CD4-positive, alpha-beta T cell (primary cell): ENCODE measurements at regions not wholly inside any gene's neighbourhood (a gene's known extent, or its start where the extent isn't known, plus 50 kb on each side); places are given as distances from the start of the nearest gene placed in this dataset.
A peak's percentile ranks its signal among the peaks of the same experiment; 100 is the strongest.

ENCODE experiments used
- ATAC-seq: fragments of 200-7000 bp; cut with Tn5 transposase; one replicate; pipeline ENCODE4 v1.10.0; 2022; ENCODE audit warnings: mild to moderate bottlenecking; ENCODE audit not compliant: poor library complexity
- CTCF ChIA-PET: fragments of 350-600 bp; sonication (Branson Sonifier 250); formaldehyde crosslinking; loops from one replicate; lab custom pipeline; 2021; ENCODE audit warnings: antibody characterized with exemption, inconsistent platforms; lab: Charles Lee
- POLR2A ChIA-PET: fragments of 350-600 bp; sonication (Branson Sonifier 250); formaldehyde crosslinking; loops from one replicate; lab custom pipeline; 2021; ENCODE audit warnings: antibody characterized with exemption, inconsistent platforms; lab: Charles Lee
- DNase-seq, 14 experiments: peaks; one replicate each; pipeline ENCODE4 v3.0.0-alpha.2; 2013 to 2020; ENCODE audit warnings: mixed read lengths in 2 of 14
- H3K27ac ChIP-seq, 2 donors: one replicate each; pipeline versions ENCODE4 v1.5.1 to v1.7.0; 2013; ENCODE audit warnings: low read length in 2 of 2, low read depth in 1 of 2, mild to moderate bottlenecking in 1 of 2
- H3K27me3 ChIP-seq, 2 experiments: 1 replicate in 1 of 2; 2 replicates in 1 of 2; pipeline versions ENCODE4 v1.6.1 to v1.7.0; 2013; ENCODE audit warnings: low read length in 2 of 2, control low read depth in 1 of 2, mild to moderate bottlenecking in 1 of 2, moderate library complexity in 1 of 2; ENCODE audit not compliant: insufficient read depth in 2 of 2, control insufficient read depth in 1 of 2
- H3K36me3 ChIP-seq: one replicate; pipeline ENCODE4 v1.6.1; 2013; ENCODE audit warnings: low read length, control low read depth; ENCODE audit not compliant: insufficient read depth
- H3K4me1 ChIP-seq: one replicate; pipeline ENCODE4 v1.6.1; 2013; ENCODE audit warnings: low read length, control low read depth; ENCODE audit not compliant: insufficient read depth
- H3K4me3 ChIP-seq: one replicate; pipeline ENCODE4 v1.5.1; 2013; ENCODE audit warnings: mild to moderate bottlenecking, low read length, moderate library complexity
- H3K9me3 ChIP-seq, 2 experiments: 1 replicate in 1 of 2; 2 replicates in 1 of 2; pipeline versions ENCODE4 v1.6.1 to v1.7.0; 2013; ENCODE audit warnings: low read length in 2 of 2, mild to moderate bottlenecking in 2 of 2, control low read depth in 1 of 2, moderate library complexity in 1 of 2; ENCODE audit not compliant: control insufficient read depth in 1 of 2, insufficient read depth in 1 of 2
- H3K27ac Mint-ChIP-seq: one replicate; pipeline ENCODE4 v1.8.0; 2020; ENCODE audit warnings: mixed read lengths
- H3K27me3 Mint-ChIP-seq: one replicate; pipeline ENCODE4 v1.8.0; 2021; ENCODE audit warnings: mixed read lengths
- H3K36me3 Mint-ChIP-seq: one replicate; pipeline ENCODE4 v1.8.0; 2021; ENCODE audit warnings: low read depth, mixed read lengths
- H3K4me1 Mint-ChIP-seq: one replicate; pipeline ENCODE4 v1.8.0; 2021; ENCODE audit warnings: low read depth, mixed read lengths
- H3K4me3 Mint-ChIP-seq: one replicate; pipeline ENCODE4 v1.8.0; 2020; ENCODE audit warnings: mild to moderate bottlenecking, mixed read lengths
- H3K9me3 Mint-ChIP-seq: one replicate; pipeline ENCODE4 v1.8.0; 2020; ENCODE audit warnings: mixed read lengths
- CTCF ChIP-seq: fragments of 200-600 bp; IDR thresholded peaks from one replicate; pipeline ENCODE4 v1.8.0; 2022; ENCODE audit warnings: antibody characterized with exemption, mild to moderate bottlenecking
- intact Hi-C, 2 experiments: fragments of 100-400 bp; cut with DNase I in 1 of 2; cut with micrococcal nuclease in 1 of 2; formaldehyde crosslinking; loops; one replicate each; pipeline versions ENCODE4 v1.15.1 to v1.9.0; 2023 to 2025; cut with DNase I, micrococcal nuclease

GRCh38 chr3:106208251-106208650 is 339.4 kb upstream of the CBLB start:
- Mint-ChIP-seq H3K27me3 (no peaks in the 10 kb centered on the region), H3K36me3 (no peaks in the 10 kb centered on the region), H3K27ac (peak overlapping the region; percentile 45), H3K9me3 (peaks cover 2% of the 10 kb centered on the region), H3K4me1 (peaks cover 37% of the 10 kb centered on the region), H3K4me3 (no peak overlapping the region)
- Histone ChIP-seq H3K27ac (no peak overlapping the region), H3K27me3 (no peaks in the 10 kb centered on the region), H3K4me3 (no peak overlapping the region), H3K36me3 (no peaks in the 10 kb centered on the region), H3K9me3 (no peaks in the 10 kb centered on the region), H3K4me1 (peaks cover 7% of the 10 kb centered on the region)
- CTCF ChIA-PET = no interaction called here
- DNase-seq (no peak), ATAC-seq (no peak)
- POLR2A ChIA-PET = no interaction called here
- no peak for TF ChIP-seq CTCF
- intact Hi-C loops = loop anchor here in 1 of 2 experiments (10.0 kb wide), 1 partner anchor 343 kb away; the partner anchor contains the start of gene CBLB

- Mint-ChIP-seq H3K4me1 (peaks cover 37% of the 10 kb centered on the region), H3K27ac (no peak overlapping the region), H3K36me3 (no peaks in the 10 kb centered on the region), H3K9me3 (no peaks in the 10 kb centered on the region), H3K4me3 (no peak overlapping the region), H3K27me3 (no peaks in the 10 kb centered on the region)
- intact Hi-C loops = loop anchor here in 1 of 2 experiments (1.0 to 10.0 kb wide), 2 partner anchors 344 to 523 kb away; partner anchors contain the start of gene CBLB
- CTCF ChIA-PET = no interaction called here
- Histone ChIP-seq H3K4me3 (no peak overlapping the region), H3K4me1 (peaks cover 7% of the 10 kb centered on the region), H3K27me3 (no peaks in the 10 kb centered on the region), H3K9me3 (no peaks in the 10 kb centered on the region), H3K27ac (no peak overlapping the region), H3K36me3 (no peaks in the 10 kb centered on the region)
- POLR2A ChIA-PET = no interaction called here
- peak; percentile 40 for TF ChIP-seq CTCF
- DNase-seq (peak in 3 of 14 experiments; percentile 31 to 36 (median 35)), ATAC-seq (peak; percentile 36)
These were observed 340.2 kb upstream of the CBLB start for GRCh38 chr3:106208967-106209366.

- ChIA-PET CTCF (no interaction called here), POLR2A (no interaction called here)
- no peaks in the 10 kb centered on the region for H3K9me3 Mint-ChIP-seq
These were observed 340.7 kb upstream of the CBLB start for GRCh38 chr3:106209482-106209881.

More at GRCh38 chr3:106209482-106209881, 340.7 kb upstream of the CBLB start:
- Histone ChIP-seq H3K36me3 (no peaks in the 10 kb centered on the region), H3K4me1 (peaks cover 7% of the 10 kb centered on the region), H3K4me3 (no peak overlapping the region), H3K9me3 (no peaks in the 10 kb centered on the region), H3K27me3 (no peaks in the 10 kb centered on the region), H3K27ac (no peak overlapping the region)
- ATAC-seq (no peak), DNase-seq (no peak)
- H3K27me3 Mint-ChIP-seq = no peaks in the 10 kb centered on the region
- TF ChIP-seq CTCF = no peak
- no peaks in the 10 kb centered on the region for H3K36me3 Mint-ChIP-seq
- no peak overlapping the region for H3K27ac Mint-ChIP-seq
- intact Hi-C loops = loop anchor here in 1 of 2 experiments (1.0 to 10.0 kb wide), 2 partner anchors 345 to 523 kb away; partner anchors contain the start of gene CBLB
- H3K4me3 Mint-ChIP-seq = no peak overlapping the region
- H3K4me1 Mint-ChIP-seq = peaks cover 37% of the 10 kb centered on the region
